Thyroid gland (tissue), 4 donors: ENCODE measurements at regions not wholly inside any gene's neighbourhood (a gene's known extent, or its start where the extent isn't known, plus 50 kb on each side); places are given as distances from the start of the nearest gene placed in this dataset.

Experiments
- DNase-seq, 2 donors: peaks; one replicate each; pipeline ENCODE4 v3.0.0-alpha.2; 2019
- H3K27ac ChIP-seq, 3 donors: fragments of 200-600 bp; sonication (generic); 1 replicate in 2 of 3; 2 replicates in 1 of 3; pipeline ENCODE4 v1.5.1; 2016 to 2019; ENCODE audit warnings: mild to moderate bottlenecking in 1 of 3, moderate library complexity in 1 of 3
- H3K27me3 ChIP-seq: fragments of 200-600 bp; sonication (generic); one replicate; pipeline ENCODE4 v1.5.1; 2019
- H3K36me3 ChIP-seq, 2 donors: fragments of 200-600 bp; sonication (generic); one replicate each; pipeline ENCODE4 v1.5.1; 2016 to 2019
- H3K4me1 ChIP-seq, 2 donors: fragments of 200-600 bp; sonication (generic); one replicate each; pipeline ENCODE4 v1.5.1; 2017 to 2019
- H3K4me3 ChIP-seq, 3 donors: fragments of 200-600 bp; sonication (generic); replicated peaks in 1 of 3; 1 replicate in 2 of 3; 2 replicates in 1 of 3; pipeline ENCODE4 v1.5.1; 2016; ENCODE audit warnings: mild to moderate bottlenecking in 1 of 3
- H3K9me3 ChIP-seq: fragments of 200-600 bp; sonication (generic); one replicate; pipeline ENCODE4 v1.5.1; 2017
- POLR2A ChIP-seq, 2 donors: fragments of 450-650 bp; IDR thresholded peaks; one replicate each; pipeline ENCODE4 v1.6.1; 2017; ENCODE audit warnings: antibody characterized with exemption in 2 of 2, mild to moderate bottlenecking in 2 of 2, moderate library complexity in 1 of 2
- WGBS, 2 donors: methylation state at CpG; one replicate each; pipeline ENCODE4 v1.1.5; 2017; 5-methylcytosine and 5-hydroxymethylcytosine counted together
- intact Hi-C: fragments of 100-400 bp; cut with DNase I; formaldehyde crosslinking; loops from one replicate; pipeline ENCODE4 v1.15.1; 2023
- TF ChIP-seq, protein P1 (sequence below), 6 experiments: fragments of 200-600 bp in 3 of 6; fragments of 450-650 bp in 3 of 6; sonication (generic) in 3 of 6; IDR thresholded peaks; one replicate each; pipeline ENCODE4 v1.5.1; 2016 to 2019; ENCODE audit warnings: antibody characterized with exemption in 6 of 6, mild to moderate bottlenecking in 2 of 6, inconsistent platforms in 1 of 6, moderate library complexity in 1 of 6

DNA sequence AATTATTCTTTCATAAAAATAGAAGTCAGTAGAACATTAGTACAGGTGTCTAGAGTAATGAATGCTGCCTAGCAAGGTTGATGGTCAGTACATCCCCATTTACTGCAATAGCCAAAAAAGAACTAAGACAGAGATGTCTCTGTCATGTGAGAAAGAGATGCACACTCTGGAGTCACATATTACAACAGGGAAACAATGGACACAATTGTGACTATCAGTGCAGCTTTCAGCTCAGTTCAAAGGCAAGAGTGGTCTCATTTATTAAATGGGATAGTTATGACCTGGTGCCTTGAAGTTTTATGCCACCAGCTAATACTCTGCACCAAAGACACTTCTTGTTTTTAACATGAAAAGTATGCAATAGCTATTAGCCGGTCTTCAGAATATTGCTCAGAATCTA is 194.9 kb upstream of the CHAC2 start:
- DNase-seq: no peak
- Histone ChIP-seq H3K9me3 (no peaks in the 10 kb centered on the region), H3K4me3 (no peak overlapping the region), H3K4me1 (no peaks in the 10 kb centered on the region), H3K27me3 (no peaks in the 10 kb centered on the region), H3K36me3 (no peaks in the 10 kb centered on the region), H3K27ac (no peak overlapping the region)
- intact Hi-C loops: no loop called here
- 95 to 96% methylated on average over 1 of the region's 1 CpG for WGBS, 2 donors
- TF ChIP-seq POLR2A (IDR thresholded peaks at IDR 0.05): no peak
- TF ChIP-seq, protein P1, sequence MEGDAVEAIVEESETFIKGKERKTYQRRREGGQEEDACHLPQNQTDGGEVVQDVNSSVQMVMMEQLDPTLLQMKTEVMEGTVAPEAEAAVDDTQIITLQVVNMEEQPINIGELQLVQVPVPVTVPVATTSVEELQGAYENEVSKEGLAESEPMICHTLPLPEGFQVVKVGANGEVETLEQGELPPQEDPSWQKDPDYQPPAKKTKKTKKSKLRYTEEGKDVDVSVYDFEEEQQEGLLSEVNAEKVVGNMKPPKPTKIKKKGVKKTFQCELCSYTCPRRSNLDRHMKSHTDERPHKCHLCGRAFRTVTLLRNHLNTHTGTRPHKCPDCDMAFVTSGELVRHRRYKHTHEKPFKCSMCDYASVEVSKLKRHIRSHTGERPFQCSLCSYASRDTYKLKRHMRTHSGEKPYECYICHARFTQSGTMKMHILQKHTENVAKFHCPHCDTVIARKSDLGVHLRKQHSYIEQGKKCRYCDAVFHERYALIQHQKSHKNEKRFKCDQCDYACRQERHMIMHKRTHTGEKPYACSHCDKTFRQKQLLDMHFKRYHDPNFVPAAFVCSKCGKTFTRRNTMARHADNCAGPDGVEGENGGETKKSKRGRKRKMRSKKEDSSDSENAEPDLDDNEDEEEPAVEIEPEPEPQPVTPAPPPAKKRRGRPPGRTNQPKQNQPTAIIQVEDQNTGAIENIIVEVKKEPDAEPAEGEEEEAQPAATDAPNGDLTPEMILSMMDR (IDR thresholded peaks at IDR 0.05): no peak

DNA sequence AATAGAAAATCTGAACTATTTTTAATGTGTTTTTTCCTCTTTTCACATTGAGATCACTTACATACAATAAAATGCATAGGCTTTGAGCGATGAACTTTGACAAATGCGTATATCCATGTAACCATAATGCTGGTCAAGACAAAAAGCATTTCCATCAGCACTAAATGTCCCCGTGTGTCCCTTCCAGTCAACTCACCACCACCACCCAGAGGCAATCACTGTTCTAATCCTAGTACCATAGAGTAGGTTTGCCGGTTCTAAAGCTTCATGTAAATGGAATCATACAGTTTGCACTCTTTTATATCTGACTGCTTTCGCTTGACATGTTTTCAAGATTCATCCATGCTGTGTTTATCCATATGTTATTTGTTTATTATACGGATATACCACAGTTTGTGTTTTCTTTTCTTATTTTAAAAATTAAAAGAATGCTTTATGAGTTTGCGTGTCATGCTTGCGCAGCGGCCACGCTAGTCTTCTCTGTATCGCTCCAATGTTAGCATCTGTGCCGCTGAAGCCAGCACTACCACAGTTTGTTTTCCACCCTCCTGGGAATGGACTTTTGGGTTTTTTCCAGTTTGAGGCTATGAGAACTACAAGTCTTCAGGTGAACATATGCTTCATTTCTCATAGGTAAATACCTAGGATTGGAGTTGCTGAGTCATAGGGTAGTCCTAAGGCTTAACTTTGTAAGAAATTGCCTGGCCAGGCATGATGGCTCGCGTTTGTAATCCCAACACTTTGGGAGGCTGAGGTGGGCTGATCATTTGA is 197.5 kb upstream of the CHAC2 start:
- H3K27me3 ChIP-seq: no peaks in the 10 kb centered on the region
- H3K4me3 ChIP-seq: no peak overlapping the region
- no peaks in the 10 kb centered on the region for H3K36me3 ChIP-seq
- 92 to 96% methylated on average over 14 of the region's 14 CpGs for WGBS, 2 donors
- intact Hi-C loops: no loop called here
- H3K9me3 ChIP-seq: no peaks in the 10 kb centered on the region
- H3K4me1 ChIP-seq: no peaks in the 10 kb centered on the region
- H3K27ac ChIP-seq: no peak overlapping the region
- no peak for DNase-seq
- no peak for TF ChIP-seq POLR2A (IDR thresholded peaks at IDR 0.05)
- TF ChIP-seq, protein P1 (IDR thresholded peaks at IDR 0.05): no peak

GRCh38 chr2:53568469-53568868 is 199.1 kb upstream of the CHAC2 start:
- Histone ChIP-seq H3K36me3 (no peaks in the 10 kb centered on the region), H3K9me3 (no peaks in the 10 kb centered on the region), H3K27ac (no peak overlapping the region), H3K27me3 (no peaks in the 10 kb centered on the region), H3K4me3 (no peak overlapping the region), H3K4me1 (no peaks in the 10 kb centered on the region)
- no peak for DNase-seq
- no peak for TF ChIP-seq POLR2A (IDR thresholded peaks at IDR 0.05)
- TF ChIP-seq, protein P1 (IDR thresholded peaks at IDR 0.05): no peak
- intact Hi-C loops: no loop called here
- 49 to 51% methylated on average over 4 of the region's 4 CpGs for WGBS, 2 donors

DNA sequence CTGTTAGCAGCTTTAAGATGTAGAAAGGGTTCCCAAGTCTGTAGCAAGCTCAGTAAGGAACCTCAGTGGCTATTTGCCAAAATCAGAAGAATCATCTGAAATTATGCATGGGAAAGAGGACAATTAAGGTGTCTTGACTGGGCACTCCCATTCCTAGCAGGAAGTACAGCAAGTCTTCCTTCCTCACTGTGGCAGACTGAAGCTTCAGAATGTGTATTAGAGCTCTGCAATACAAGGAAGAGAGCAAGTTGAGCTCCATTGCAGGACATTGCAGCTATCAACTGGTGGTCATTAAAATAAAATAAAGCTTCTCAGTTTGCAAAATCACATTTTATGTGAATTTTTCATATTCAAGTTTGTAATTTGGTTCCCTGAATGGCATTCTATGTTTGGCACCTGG is 200.5 kb upstream of the CHAC2 start:
- no peaks in the 10 kb centered on the region for H3K9me3 ChIP-seq
- H3K36me3 ChIP-seq: no peaks in the 10 kb centered on the region
- no peaks in the 10 kb centered on the region for H3K4me1 ChIP-seq
- DNase-seq: no peak
- TF ChIP-seq POLR2A (IDR thresholded peaks at IDR 0.05): no peak
- TF ChIP-seq, protein P1 (IDR thresholded peaks at IDR 0.05): no peak
- no peak overlapping the region for H3K4me3 ChIP-seq
- H3K27ac ChIP-seq: no peak overlapping the region
- intact Hi-C loops: no loop called here
- no peaks in the 10 kb centered on the region for H3K27me3 ChIP-seq

DNA sequence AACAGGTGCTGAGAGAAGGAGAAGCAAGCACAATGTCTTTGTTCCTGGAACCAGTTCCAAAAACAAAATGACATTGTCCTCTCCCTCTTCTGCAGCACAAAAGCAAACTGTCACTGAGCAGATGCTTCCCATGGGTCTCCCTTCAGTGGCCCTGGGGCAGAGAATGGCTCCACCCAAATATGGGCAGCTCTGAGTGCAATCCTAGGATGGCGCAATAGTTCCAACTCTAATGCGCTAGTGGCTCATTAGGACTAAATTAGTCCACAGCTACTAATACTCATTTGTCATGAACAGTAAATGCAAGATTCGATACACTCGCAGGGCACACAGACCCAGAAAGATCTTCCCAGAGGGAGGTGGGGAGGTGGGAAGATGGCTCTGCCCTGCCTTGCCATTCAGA is 205.2 kb upstream of the CHAC2 start:
- Histone ChIP-seq H3K4me3 (no peak overlapping the region), H3K36me3 (no peaks in the 10 kb centered on the region), H3K9me3 (no peaks in the 10 kb centered on the region), H3K27ac (no peak overlapping the region), H3K27me3 (no peaks in the 10 kb centered on the region), H3K4me1 (no peaks in the 10 kb centered on the region)
- intact Hi-C loops: no loop called here
- DNase-seq: no peak
- TF ChIP-seq POLR2A (IDR thresholded peaks at IDR 0.05): no peak
- WGBS, 2 donors: 93 to 98% methylated on average over 4 of the region's 4 CpGs
